GM13976 (cell line): ENCODE measurements at regions not wholly inside any gene's neighbourhood (a gene's known extent, or its start where the extent isn't known, plus 50 kb on each side); places are given as distances from the start of the nearest gene placed in this dataset.
"Not testable (repeated sequence)": the region's sequence is repeated elsewhere in the genome, so short reads cannot be mapped to it uniquely, and the experiment has no call there.

Experiments used
- DNase-seq: peaks from one replicate; pipeline ENCODE4 v3.0.0; 2012; ENCODE audit warnings: low spot score
- in situ Hi-C: fragments of 300-500 bp; cut with MboI; formaldehyde crosslinking; loops from one replicate; pipeline ENCODE4 v1.12.0; 2022; ENCODE audit warnings: low sequenced_read_pairs, mixed read lengths, inconsistent platforms; ENCODE audit not compliant: unreplicated experiment
- TF ChIP-seq, protein P1 (sequence below): IDR thresholded peaks from 2 replicates; pipeline ENCODE4 v1.5.1; 2012; ENCODE audit warnings: borderline replicate concordance, mild to moderate bottlenecking; ENCODE audit not compliant: insufficient read depth; ENCODE audit errors: extremely low read depth, missing control alignments, control extremely low read depth

DNA sequence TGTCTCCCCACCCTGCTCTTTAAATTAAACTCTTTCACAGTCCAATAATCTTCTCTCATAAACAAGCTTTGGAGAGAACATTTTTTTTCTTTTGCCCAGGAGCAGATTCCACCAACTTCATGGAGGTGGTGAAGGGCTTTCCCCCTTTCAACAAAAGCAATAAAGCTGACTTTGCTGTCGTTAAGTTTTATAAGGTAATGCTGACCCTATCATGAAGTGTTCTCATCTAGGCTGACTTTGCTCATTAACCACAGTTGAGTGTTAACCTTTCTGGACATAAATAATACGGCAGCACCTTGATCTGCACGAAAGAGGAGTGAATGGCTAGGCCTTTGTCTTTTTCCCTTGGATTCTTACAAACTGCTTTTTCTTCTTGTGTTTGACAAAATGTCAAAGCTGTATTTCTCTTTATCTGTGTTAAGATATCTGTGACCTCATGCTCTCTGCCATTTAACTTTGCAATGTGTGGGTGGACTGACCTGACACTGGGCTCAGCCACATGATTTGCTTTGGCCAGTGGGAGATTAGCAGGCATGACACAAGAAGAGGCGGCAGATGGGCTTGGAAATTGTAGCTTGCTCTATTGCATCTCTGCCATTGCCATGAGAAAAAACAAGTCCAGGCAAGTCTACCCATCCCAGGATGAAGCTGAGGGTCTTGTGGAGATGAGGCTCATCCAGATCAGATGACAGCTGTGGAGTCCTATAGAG lies 470.9 kb upstream of the CCDC196 start:
- in situ Hi-C loops, result no loop called here
- TF ChIP-seq, protein P1, sequence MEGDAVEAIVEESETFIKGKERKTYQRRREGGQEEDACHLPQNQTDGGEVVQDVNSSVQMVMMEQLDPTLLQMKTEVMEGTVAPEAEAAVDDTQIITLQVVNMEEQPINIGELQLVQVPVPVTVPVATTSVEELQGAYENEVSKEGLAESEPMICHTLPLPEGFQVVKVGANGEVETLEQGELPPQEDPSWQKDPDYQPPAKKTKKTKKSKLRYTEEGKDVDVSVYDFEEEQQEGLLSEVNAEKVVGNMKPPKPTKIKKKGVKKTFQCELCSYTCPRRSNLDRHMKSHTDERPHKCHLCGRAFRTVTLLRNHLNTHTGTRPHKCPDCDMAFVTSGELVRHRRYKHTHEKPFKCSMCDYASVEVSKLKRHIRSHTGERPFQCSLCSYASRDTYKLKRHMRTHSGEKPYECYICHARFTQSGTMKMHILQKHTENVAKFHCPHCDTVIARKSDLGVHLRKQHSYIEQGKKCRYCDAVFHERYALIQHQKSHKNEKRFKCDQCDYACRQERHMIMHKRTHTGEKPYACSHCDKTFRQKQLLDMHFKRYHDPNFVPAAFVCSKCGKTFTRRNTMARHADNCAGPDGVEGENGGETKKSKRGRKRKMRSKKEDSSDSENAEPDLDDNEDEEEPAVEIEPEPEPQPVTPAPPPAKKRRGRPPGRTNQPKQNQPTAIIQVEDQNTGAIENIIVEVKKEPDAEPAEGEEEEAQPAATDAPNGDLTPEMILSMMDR, result no peak

GRCh38 chr14:66017927-66018326 lies 468.2 kb upstream of the CCDC196 start:
- no peak for DNase-seq
- in situ Hi-C loops, result no loop called here
- TF ChIP-seq, protein P1, result no peak

More for the DNA sequence above, 470.9 kb upstream of the CCDC196 start:
- DNase-seq, result no peak

DNA sequence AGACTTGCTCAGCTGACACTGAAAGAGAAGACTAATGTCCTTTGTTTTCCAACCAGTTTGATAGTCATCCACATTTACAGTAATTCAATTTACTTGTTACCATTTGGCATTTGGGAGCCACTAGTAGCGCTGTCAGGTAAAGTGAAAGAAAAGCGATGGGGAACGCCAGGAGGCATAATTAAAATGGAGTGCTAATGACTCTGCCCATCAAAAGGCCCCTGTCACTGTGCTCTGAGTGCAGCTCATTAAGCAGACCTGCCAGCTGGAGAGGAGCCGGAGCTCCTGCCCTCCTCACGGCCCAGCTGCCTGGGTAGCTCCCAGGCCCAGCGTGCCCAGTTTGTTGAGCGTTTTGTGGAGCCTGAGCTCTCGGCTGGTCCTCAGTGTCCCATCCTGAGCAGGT lies 463.6 kb upstream of the CCDC196 start:
- TF ChIP-seq, protein P1, result no peak
- in situ Hi-C loops, result no loop called here
- no peak for DNase-seq

- no peak for DNase-seq
- TF ChIP-seq, protein P1, result no peak
- in situ Hi-C loops, result no loop called here
Measured at GRCh38 chr14:66025779-66026178, 460.4 kb upstream of the CCDC196 start.

- DNase-seq, in situ Hi-C loops: not testable (repeated sequence)
Measured at GRCh38 chr14:66031981-66032380, 454.2 kb upstream of the CCDC196 start.

DNA sequence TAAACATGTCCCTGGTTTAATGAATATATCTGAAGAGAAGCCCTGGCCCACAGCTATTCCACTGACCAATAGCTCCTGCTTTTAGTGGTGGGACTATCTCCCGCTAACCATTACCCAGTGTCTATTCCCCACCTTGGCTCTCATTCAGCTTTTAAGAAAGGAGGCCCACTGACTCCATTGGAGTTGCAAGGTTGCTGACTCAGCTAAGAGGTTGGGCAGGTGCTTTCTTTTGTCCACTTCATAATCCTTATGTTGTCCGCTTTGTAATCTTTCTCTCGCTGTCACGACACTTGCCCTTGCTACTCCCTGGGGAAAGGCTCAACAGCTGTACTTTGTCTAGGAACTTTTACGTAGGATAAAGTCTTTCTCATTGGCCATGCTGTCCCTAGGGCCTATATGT lies 453.4 kb upstream of the CCDC196 start:
- no peak for DNase-seq
- in situ Hi-C loops, result no loop called here
- TF ChIP-seq, protein P1, result no peak

DNA sequence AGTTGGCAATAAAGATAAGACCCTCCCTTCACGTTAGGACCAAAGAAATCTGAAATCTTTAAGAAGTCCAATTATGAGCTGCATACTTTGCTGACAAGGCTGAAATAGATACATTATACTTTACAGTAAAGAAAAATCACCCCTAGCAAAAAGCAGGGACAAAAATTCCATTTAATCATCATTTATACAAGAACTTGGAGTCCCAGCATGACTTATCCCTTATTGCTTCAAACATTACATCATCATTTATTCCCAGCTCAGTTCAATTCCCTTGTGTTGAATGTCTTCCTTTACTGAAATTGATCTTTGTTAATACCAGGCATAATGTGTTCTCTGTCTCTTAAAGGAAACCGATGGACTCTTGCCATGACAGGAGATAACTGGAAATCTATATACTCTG lies 449.6 kb upstream of the CCDC196 start:
- TF ChIP-seq, protein P1, result no peak
- in situ Hi-C loops, result no loop called here
- DNase-seq, result no peak
